Fibroblast of peridontal ligament (primary cell): ENCODE measurements at regions not wholly inside any gene's neighbourhood (a gene's known extent, or its start where the extent isn't known, plus 50 kb on each side); places are given as distances from the start of the nearest gene placed in this dataset.
"Not testable (repeated sequence)": the region's sequence is repeated elsewhere in the genome, so short reads cannot be mapped to it uniquely, and the experiment has no call there.

Experiments used
- DNase-seq: peaks from one replicate; pipeline ENCODE4 v3.0.0-alpha.2; 2010; ENCODE audit errors: extremely low read depth

GRCh38 chr2:2896643-2897042 lies 481.0 kb downstream of the EIPR1 start:
- no peak for DNase-seq

DNA sequence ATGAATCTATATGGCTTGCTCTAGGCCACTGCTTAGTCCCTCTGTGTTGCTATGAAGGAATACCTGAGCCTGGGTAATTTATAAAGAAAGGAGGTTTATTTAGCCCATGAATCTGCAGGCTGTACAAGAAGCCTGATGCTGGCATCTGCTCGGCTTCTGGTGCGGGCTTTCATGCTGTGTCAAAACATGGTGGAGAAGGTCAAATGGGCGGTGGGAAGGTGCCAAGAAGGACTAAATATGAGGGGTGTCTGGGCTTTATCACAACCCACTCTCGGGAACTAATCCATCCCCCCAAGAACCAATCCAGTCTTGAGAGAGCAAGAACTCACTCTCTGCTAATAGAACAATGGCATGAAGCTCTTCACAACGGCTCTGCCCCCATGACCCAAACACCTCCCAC lies 481.6 kb downstream of the EIPR1 start:
- no peak for DNase-seq

GRCh38 chr2:2894011-2894410 lies 483.6 kb downstream of the EIPR1 start:
- not testable (repeated sequence) for DNase-seq

- no peak for DNase-seq
Measured at GRCh38 chr2:2892892-2893291, 484.7 kb downstream of the EIPR1 start.

DNA sequence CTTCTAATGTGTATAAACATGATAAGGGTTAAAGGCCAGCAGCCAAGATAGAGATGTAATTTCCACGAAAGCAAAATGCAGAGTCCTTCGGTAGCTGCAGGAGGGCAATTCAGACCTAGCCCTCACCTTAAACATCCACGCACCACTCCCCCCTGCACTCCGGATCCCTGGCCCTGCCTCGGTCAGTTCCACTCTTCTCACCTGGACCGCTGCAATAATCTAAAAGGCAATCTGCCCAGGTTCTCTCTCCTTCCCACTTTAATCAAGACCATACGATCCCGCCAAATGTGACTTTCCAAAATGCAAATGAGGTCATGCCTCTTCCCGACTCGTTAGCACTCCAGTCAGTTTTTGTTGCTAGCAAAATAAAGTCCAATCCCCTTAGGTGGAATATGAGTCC lies 485.2 kb downstream of the EIPR1 start:
- DNase-seq: no peak

DNA sequence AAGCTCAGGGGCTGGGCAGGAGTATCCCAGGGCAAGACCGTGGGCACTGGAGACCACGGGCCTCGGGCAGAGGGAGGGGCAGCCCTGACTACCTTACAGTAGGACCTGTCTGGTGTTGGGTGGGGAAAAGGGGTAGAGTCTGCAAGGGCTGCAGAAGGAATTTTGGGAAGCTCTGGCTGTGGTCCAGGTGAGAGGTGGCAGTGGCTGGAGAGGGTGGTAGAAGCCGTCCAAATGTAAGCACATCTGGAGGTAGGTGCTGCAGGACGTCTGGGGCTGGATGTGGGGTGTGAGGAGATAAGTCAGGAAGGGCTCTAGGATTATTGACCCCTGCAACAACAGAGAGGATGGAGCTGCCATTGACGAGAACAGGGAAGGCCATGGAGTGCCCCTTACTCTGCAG lies 486.7 kb downstream of the EIPR1 start:
- no peak for DNase-seq

- DNase-seq: no peak
Measured at GRCh38 chr2:2890246-2890645, 487.4 kb downstream of the EIPR1 start.

- no peak for DNase-seq
Measured at GRCh38 chr2:2889646-2890045, 488.0 kb downstream of the EIPR1 start.

DNA sequence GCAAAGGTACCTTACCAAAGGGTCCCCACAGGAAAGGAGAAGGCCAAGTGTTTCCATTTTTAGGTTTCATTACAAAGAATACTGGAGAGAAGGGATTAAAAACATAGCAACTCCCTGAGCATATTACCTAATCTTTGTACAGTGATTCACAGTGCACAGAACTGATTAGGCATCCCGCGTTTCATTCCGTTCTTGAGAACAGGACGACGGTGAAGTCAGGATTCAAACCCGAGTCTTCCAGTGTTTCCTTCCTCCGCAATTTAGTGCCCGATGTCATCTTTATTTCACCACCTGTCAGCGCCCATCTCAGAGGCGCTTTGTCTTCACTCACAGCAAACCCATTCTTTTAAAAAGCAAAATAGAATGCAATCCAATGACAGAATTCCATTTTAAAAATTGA lies 488.5 kb downstream of the EIPR1 start:
- no peak for DNase-seq

DNA sequence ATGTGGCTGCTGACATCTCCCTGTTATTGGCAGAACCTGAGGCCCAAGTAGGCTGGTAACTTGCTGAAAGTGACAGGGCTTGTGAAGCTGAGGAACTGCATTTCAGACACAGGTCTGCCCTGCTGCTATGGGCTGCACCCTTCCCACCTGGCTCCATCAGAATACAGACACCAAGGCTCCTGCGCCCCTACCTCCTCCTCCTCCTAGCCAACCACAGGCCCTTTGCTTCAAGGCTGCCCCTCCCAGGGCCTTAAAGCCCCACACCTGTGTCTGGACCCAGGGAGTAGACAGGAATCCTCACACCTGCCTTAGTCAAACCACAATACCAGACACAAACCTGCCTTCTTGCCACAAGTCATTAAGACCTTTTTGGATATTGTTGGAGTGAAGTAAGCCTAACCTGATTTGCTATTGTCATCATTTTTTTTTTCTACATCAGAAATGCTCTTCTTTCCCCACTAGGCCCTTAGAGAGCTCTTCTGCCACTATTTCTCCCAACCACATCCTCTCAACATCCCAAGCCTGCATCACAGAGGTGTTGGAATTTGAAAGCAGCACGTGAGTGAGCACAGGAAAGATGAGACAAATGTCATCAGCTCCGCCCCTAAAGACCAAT lies 489.7 kb downstream of the EIPR1 start:
- DNase-seq: no peak

DNA sequence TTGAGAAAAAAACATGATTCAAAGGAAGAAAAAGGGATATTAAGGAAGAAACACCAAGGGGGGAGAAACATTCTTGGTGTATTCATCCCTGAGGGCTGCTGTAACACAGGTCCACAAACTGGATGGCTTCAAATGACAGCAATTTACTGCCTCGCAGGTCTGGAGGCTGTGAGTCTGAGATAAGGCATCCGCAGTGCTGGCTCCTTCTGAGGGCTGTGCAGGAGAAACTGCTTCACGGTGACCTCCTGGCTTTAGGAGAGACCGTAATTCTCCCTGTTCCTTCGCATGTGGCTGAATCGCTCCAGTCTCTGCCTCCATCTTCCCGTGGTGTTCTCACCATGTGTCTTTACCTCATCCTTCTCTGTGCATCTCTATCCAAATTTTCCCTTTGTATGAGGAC lies 490.7 kb downstream of the EIPR1 start:
- no peak for DNase-seq

- no peak for DNase-seq
Measured at GRCh38 chr2:2881499-2881898, 496.1 kb downstream of the EIPR1 start.

DNA sequence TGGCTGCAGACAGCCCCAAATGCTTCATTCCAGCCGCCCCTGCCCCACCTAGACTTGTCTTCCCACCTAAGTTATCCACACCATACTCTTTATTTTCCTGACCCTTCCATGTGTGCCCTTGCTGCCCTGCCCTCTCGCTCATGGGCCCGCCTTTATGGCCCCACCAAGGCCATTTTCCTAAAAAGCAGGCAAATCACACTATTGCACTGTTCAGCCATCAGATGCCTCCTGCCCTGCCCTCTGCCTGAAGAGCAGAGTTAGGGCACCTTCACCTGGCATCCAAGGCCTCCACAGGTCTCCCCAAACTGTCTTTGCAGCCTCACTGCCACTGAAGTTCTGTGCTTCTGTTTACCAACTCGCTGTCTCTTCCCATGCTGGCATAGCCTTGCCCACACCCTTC lies 496.7 kb downstream of the EIPR1 start:
- DNase-seq: no peak

GRCh38 chr2:2879781-2880180 lies 497.8 kb downstream of the EIPR1 start:
- no peak for DNase-seq

DNA sequence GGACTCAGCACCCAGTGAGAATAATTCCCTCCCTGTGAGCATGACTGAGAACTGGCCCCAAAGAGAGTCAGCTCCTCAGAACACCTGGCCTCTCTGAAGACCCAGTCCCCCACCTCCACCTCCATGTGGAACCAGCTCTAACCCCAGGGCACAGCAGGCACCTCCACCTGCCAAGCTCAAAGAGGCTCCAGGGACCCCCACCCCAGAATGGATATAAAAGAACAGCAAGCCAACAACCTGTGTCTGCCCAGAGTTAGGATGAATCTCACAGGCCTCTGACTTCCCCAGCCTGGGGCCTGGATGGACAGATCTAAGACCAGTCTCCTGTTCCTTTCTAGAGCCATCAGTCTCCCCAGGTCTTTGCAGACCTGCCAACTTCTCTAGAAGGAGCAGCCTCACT lies 498.5 kb downstream of the EIPR1 start:
- DNase-seq: no peak

GRCh38 chr2:2877427-2877826 lies 500.2 kb downstream of the EIPR1 start:
- no peak for DNase-seq

DNA sequence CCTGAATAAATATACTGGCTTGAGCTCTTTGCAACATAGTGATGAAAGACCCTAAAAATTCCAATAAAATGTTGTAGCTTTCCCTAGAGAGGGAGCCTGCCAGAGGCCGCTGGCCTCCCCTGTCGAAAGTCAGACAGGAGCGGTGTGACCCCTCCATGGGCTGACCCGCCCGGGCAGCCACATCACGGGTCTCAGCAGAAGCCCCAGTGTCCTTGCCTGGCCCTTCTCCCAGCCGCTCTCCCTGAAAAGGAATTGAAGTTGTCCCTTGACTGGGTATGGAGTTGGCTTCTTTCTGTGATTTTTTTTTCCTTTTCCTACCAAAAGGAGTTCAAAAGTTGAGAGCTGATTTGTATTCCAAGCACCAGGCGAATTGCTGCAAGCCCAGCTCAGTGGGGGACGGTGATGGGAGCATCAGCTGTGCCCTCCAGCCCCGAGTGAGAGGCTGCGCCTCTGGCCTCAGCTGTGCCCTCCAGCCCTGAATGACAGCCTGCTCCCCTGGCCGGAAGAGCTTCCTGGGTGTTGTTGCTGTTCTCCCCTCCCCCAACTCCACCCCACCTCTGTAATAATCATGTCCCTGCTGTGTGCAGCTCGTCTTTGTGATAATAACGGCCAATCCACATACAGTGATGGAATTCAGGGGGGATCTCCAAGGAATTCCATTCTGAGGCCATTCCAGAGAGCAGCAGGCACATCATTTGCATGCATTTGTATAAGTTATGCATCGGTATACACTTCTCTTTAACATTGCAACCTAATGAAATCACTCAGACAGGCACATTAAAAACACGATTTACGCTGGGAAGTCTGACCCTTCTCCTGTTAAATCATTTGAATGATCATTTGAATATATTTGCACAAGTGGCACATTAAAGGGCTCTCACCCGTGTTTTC lies 501.0 kb downstream of the EIPR1 start:
- DNase-seq: no peak

- no peak for DNase-seq
Measured at GRCh38 chr2:2875831-2876230, 501.8 kb downstream of the EIPR1 start.

GRCh38 chr2:2875296-2875695 lies 502.3 kb downstream of the EIPR1 start:
- no peak for DNase-seq

DNA sequence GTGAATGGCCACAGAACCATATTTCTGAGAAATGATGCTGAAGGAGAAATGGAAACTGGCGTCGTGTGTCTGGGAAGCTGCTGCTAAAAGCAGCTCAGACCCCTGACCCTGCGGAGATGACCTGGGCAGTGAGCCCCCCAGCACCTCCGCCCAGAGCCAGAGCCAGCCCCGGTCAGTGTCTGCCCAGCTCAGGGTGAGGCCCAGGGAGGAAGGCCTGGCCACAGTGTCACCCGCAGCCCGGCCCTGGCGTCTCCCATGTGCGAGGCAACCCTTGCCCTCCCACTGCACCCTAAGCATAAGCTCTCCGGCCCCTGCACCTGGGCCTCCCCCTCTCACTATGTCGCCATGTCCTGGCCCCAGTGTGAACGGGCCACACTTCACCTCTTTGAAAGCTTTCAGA lies 502.8 kb downstream of the EIPR1 start:
- DNase-seq: no peak

- no peak for DNase-seq
Measured at GRCh38 chr2:2874341-2874740, 503.3 kb downstream of the EIPR1 start.

- no peak for DNase-seq
Measured at GRCh38 chr2:2873450-2873811, 504.2 kb downstream of the EIPR1 start.

DNA sequence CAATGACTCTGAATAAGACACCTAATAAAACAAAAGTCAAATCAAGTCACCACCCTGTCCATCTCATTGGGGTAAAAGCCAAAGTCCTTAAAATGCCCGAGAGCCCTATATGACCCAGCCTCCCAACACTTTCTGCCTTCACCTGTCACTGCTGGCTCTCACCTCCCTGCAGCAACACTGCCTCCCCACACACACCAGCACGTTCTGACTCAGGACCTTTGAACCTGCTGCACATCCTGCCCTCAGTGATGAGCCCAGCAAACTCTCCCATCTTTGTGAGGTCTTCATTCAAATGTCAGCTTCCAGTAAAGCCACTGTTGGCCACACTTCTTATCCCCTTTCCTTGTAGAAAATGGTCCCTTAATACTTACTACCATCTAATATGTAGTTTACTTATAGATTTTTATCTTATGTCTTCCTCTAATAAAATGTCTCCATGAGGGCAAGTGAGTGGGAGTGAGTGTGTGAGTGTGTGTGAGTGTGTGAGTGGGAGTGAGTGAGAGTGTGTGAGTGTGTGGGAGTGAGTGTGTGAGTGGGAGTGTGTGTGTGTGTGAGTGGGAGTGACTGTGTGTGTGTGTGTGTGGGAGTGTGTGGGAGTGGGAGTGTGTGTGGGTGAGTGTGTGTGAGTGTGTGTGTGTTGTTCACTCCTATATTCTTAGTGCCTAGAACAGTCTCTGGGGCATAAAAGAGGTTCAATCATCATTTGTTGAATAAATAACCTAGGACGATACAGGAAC lies 504.7 kb downstream of the EIPR1 start:
- no peak for DNase-seq
